DOHH2 (cell line): ENCODE measurements at regions not wholly inside any gene's neighbourhood (a gene's known extent, or its start where the extent isn't known, plus 50 kb on each side); places are given as distances from the start of the nearest gene placed in this dataset.

Source experiments
- H3F3A ChIP-seq: fragments of 200-600 bp; sonication (generic), shearing (Covaris generic); 2 replicates; pipeline ENCODE4 v1.6.0; 2016; ENCODE audit warnings: antibody characterized with exemption, mild to moderate bottlenecking; ENCODE audit not compliant: control insufficient read depth, insufficient read depth
- H3K27ac ChIP-seq: fragments of 200-600 bp; sonication (generic); 2 replicates; pipeline ENCODE4 v1.5.1; 2014; ENCODE audit warnings: low read depth, mild to moderate bottlenecking, low read length, moderate library complexity
- H3K27me3 ChIP-seq: fragments of 200-600 bp; sonication (generic); 2 replicates; pipeline ENCODE4 v1.6.1; 2014; ENCODE audit warnings: mild to moderate bottlenecking, low read length, mixed read lengths; ENCODE audit not compliant: control insufficient read depth
- H3K36me3 ChIP-seq: fragments of 200-600 bp; sonication (generic); 2 replicates; pipeline ENCODE4 v1.6.1; 2014; ENCODE audit warnings: mild to moderate bottlenecking, low read length, moderate library complexity, mixed read lengths; ENCODE audit not compliant: control insufficient read depth
- H3K4me1 ChIP-seq: fragments of 200-600 bp; sonication (generic); 2 replicates; pipeline ENCODE4 v1.6.1; 2014; ENCODE audit warnings: mild to moderate bottlenecking, low read length, mixed read lengths; ENCODE audit not compliant: control insufficient read depth
- H3K4me2 ChIP-seq: fragments of 200-600 bp; sonication (generic); 2 replicates; pipeline ENCODE4 v1.6.0; 2014; ENCODE audit warnings: mild to moderate bottlenecking, low read length, moderate library complexity
- H3K4me3 ChIP-seq: fragments of 200-600 bp; sonication (generic); 2 replicates; pipeline ENCODE4 v1.5.1; 2014; ENCODE audit warnings: mild to moderate bottlenecking, low read length, mixed read lengths
- H3K79me2 ChIP-seq: fragments of 200-600 bp; sonication (generic); 2 replicates; pipeline ENCODE4 v1.6.1; 2014; ENCODE audit warnings: mild to moderate bottlenecking, low read length, mixed read lengths; ENCODE audit not compliant: control insufficient read depth
- H3K9me2 ChIP-seq: fragments of 200-600 bp; sonication (generic); replicated peaks from 2 replicates; pipeline ENCODE4 v1.6.1; 2014; ENCODE audit warnings: mild to moderate bottlenecking, low read length, mixed read lengths; ENCODE audit not compliant: control insufficient read depth
- H3K9me3 ChIP-seq: fragments of 200-600 bp; sonication (generic); 2 replicates; pipeline ENCODE4 v1.6.1; 2014; ENCODE audit warnings: antibody characterized with exemption, low read length, mixed read lengths; ENCODE audit not compliant: control insufficient read depth, insufficient read depth
- H4K20me1 ChIP-seq: fragments of 200-600 bp; sonication (generic); 2 replicates; pipeline ENCODE4 v1.6.0; 2014; ENCODE audit warnings: low read depth, mild to moderate bottlenecking, antibody characterized with exemption, low read length, moderate library complexity; ENCODE audit not compliant: control insufficient read depth, insufficient read depth
- CTCF ChIP-seq: fragments of 200-600 bp; sonication (generic); IDR thresholded peaks from one replicate; pipeline ENCODE4 v1.5.1; 2014; ENCODE audit warnings: antibody characterized with exemption, mild to moderate bottlenecking, low read depth, low read length; ENCODE audit not compliant: poor library complexity, severe bottlenecking
- EZH2phosphoT487 ChIP-seq: fragments of 200-600 bp; sonication (generic); IDR thresholded peaks from 2 replicates; pipeline ENCODE4 v1.6.1; 2017; ENCODE audit warnings: borderline replicate concordance, mild to moderate bottlenecking, antibody characterized with exemption, low read length, moderate library complexity, mixed read lengths

- TF ChIP-seq CTCF = no peak
- no peak for TF ChIP-seq EZH2phosphoT487
- H3K79me2 ChIP-seq = no peaks in the 10 kb centered on the region
- no peaks in the 10 kb centered on the region for H3K27me3 ChIP-seq
- no peak overlapping the region for H3K27ac ChIP-seq
- H3K36me3 ChIP-seq = no peaks in the 10 kb centered on the region
- H3K4me2 ChIP-seq = no peak overlapping the region
- H3K9me2 ChIP-seq = no peaks in the 10 kb centered on the region
- no peak overlapping the region for H3K4me3 ChIP-seq
- no peaks in the 10 kb centered on the region for H3K9me3 ChIP-seq
- H4K20me1 ChIP-seq = no peaks in the 10 kb centered on the region
- no peaks in the 10 kb centered on the region for H3K4me1 ChIP-seq
- H3F3A ChIP-seq = no peaks in the 10 kb centered on the region
Measured at GRCh38 chr5:89384391-89384790, 501.4 kb upstream of the MEF2C start.

- no peaks in the 10 kb centered on the region for H3K79me2 ChIP-seq
- no peaks in the 10 kb centered on the region for H3K36me3 ChIP-seq
- no peaks in the 10 kb centered on the region for H3K9me2 ChIP-seq
- no peak overlapping the region for H3K4me2 ChIP-seq
- no peaks in the 10 kb centered on the region for H3K9me3 ChIP-seq
- H3K27ac ChIP-seq = no peak overlapping the region
- no peaks in the 10 kb centered on the region for H3K27me3 ChIP-seq
- TF ChIP-seq EZH2phosphoT487 (no peak), CTCF (no peak)
- no peak overlapping the region for H3K4me3 ChIP-seq
- H3K4me1 ChIP-seq = no peaks in the 10 kb centered on the region
- H4K20me1 ChIP-seq = no peaks in the 10 kb centered on the region
- no peaks in the 10 kb centered on the region for H3F3A ChIP-seq
Measured at GRCh38 chr5:89380635-89381034, 497.7 kb upstream of the MEF2C start.

GRCh38 chr5:89377767-89378455, 494.9 kb upstream of the MEF2C start:
- Histone ChIP-seq H3K27me3 (no peaks in the 10 kb centered on the region), H4K20me1 (no peaks in the 10 kb centered on the region), H3K27ac (no peak overlapping the region), H3K36me3 (no peaks in the 10 kb centered on the region), H3K79me2 (no peaks in the 10 kb centered on the region), H3F3A (no peaks in the 10 kb centered on the region), H3K4me2 (no peak overlapping the region), H3K4me1 (no peaks in the 10 kb centered on the region), H3K4me3 (no peak overlapping the region), H3K9me2 (no peaks in the 10 kb centered on the region), H3K9me3 (no peaks in the 10 kb centered on the region)
- TF ChIP-seq EZH2phosphoT487 = no peak
- TF ChIP-seq CTCF = no peak
